SK-N-SH treated with all-trans-retinoic acid at 6 μM for 48 hours (cell line): ENCODE measurements at regions not wholly inside any gene's neighbourhood (a gene's known extent, or its start where the extent isn't known, plus 50 kb on each side); places are given as distances from the start of the nearest gene placed in this dataset.

Experiments used
- BACH2 ChIP-seq: fragments of 250-450 bp; sonication (Bioruptor Pico); IDR thresholded peaks from 2 replicates; pipeline ENCODE4 v1.9.0; 2021; ENCODE audit warnings: mild to moderate bottlenecking, borderline replicate concordance
- CREB5 ChIP-seq: fragments of 250-450 bp; sonication (Bioruptor Pico); IDR thresholded peaks from 2 replicates; pipeline ENCODE4 v1.5.1; 2020; ENCODE audit warnings: low read depth, mild to moderate bottlenecking, moderate library complexity
- CSDC2 ChIP-seq: fragments of 250-450 bp; sonication (Bioruptor Pico); IDR thresholded peaks from 2 replicates; pipeline ENCODE4 v1.5.0; 2020; ENCODE audit warnings: mild to moderate bottlenecking, moderate library complexity
- ESRRG ChIP-seq: fragments of 250-450 bp; sonication (Bioruptor Pico); IDR thresholded peaks from 2 replicates; pipeline ENCODE4 v1.6.1; 2021; ENCODE audit warnings: mild to moderate bottlenecking
- ISL1 ChIP-seq: fragments of 250-450 bp; sonication (Bioruptor Pico); IDR thresholded peaks from 2 replicates; pipeline ENCODE4 v2.1.2; 2022; ENCODE audit warnings: mild to moderate bottlenecking, moderate library complexity
- OSR1 ChIP-seq: fragments of 250-450 bp; sonication (Bioruptor Pico); IDR thresholded peaks from 2 replicates; pipeline ENCODE4 v1.8.0; 2022; ENCODE audit warnings: moderate library complexity, mild to moderate bottlenecking, inconsistent platforms
- PATZ1 ChIP-seq: fragments of 250-450 bp; sonication (Bioruptor Pico); IDR thresholded peaks from 2 replicates; pipeline ENCODE4 v1.8.0; 2020; ENCODE audit warnings: mild to moderate bottlenecking, moderate library complexity, borderline replicate concordance
- PPARA ChIP-seq: fragments of 250-450 bp; sonication (Bioruptor Pico); IDR thresholded peaks from 2 replicates; pipeline ENCODE4 v1.5.0; 2020; ENCODE audit warnings: mild to moderate bottlenecking, borderline replicate concordance
- RARB ChIP-seq: fragments of 250-450 bp; sonication (Bioruptor Pico); IDR thresholded peaks from 2 replicates; pipeline ENCODE4 v1.8.0; 2021; ENCODE audit warnings: mild to moderate bottlenecking, moderate library complexity
- ZFP3 ChIP-seq: fragments of 250-450 bp; sonication (Bioruptor Pico); IDR thresholded peaks from 2 replicates; pipeline ENCODE4 v1.5.0; 2020; ENCODE audit warnings: mild to moderate bottlenecking, moderate library complexity
- ZFP30 ChIP-seq: fragments of 450-650 bp; formaldehyde crosslinking; IDR thresholded peaks from 2 replicates; pipeline ENCODE4 v1.5.0; 2022; ENCODE audit warnings: mild to moderate bottlenecking, moderate library complexity
- ZNF565 ChIP-seq: fragments of 450-650 bp; formaldehyde crosslinking; conservative IDR thresholded peaks from 2 replicates; pipeline ENCODE4 v1.5.0; 2020; ENCODE audit warnings: low read depth, mild to moderate bottlenecking, moderate library complexity
- ZNF70 ChIP-seq: fragments of 450-650 bp; formaldehyde crosslinking; IDR thresholded peaks from 2 replicates; pipeline ENCODE4 v1.5.0; 2020; ENCODE audit warnings: mild to moderate bottlenecking, moderate library complexity

GRCh38 chr5:58105836-58106235 lies 354.1 kb downstream of the PLK2 start:
- TF ChIP-seq CREB5 (CRISPR knock-in tag) (no peak), BACH2 (no peak), ESRRG (CRISPR knock-in tag) (no peak), OSR1 (CRISPR knock-in tag) (no peak), ZNF565 (CRISPR knock-in tag) (no peak), CSDC2 (no peak), ZNF70 (CRISPR knock-in tag) (no peak), RARB (CRISPR knock-in tag) (no peak), ZFP3 (CRISPR knock-in tag) (no peak), PATZ1 (CRISPR knock-in tag) (no peak), PPARA (CRISPR knock-in tag) (no peak), ISL1 (CRISPR knock-in tag) (no peak), ZFP30 (no peak)
